Neural cell (in vitro differentiated cells): ENCODE measurements at regions not wholly inside any gene's neighbourhood (a gene's known extent, or its start where the extent isn't known, plus 50 kb on each side); places are given as distances from the start of the nearest gene placed in this dataset.

Experiments used
- H2AFZ ChIP-seq: fragments of 200-600, 300-800 bp; sonication (generic), shearing (Covaris generic); 2 replicates; pipeline ENCODE4 v1.6.0; 2014; ENCODE audit warnings: low read depth, mild to moderate bottlenecking, antibody characterized with exemption, low read length, moderate library complexity
- H3F3A ChIP-seq: fragments of 200-600 bp; shearing (Covaris generic); 2 replicates; pipeline ENCODE4 v1.6.1; 2016; ENCODE audit warnings: mild to moderate bottlenecking, moderate library complexity, mixed read lengths, antibody characterized with exemption, low read length; ENCODE audit not compliant: insufficient read depth, poor library complexity, severe bottlenecking
- H3K27ac ChIP-seq: fragments of 200-600, 300-800 bp; sonication (generic), shearing (Covaris generic); 2 replicates; pipeline ENCODE4 v1.5.1; 2014; ENCODE audit warnings: mild to moderate bottlenecking, low read length, moderate library complexity
- H3K27me3 ChIP-seq: fragments of 300-800, 200-600 bp; sonication (generic), shearing (Covaris generic); 2 replicates; pipeline ENCODE4 v1.6.0; 2014; ENCODE audit warnings: mild to moderate bottlenecking, low read depth, low read length, moderate library complexity; ENCODE audit not compliant: insufficient read depth
- H3K36me3 ChIP-seq: fragments of 300-800, 200-600 bp; sonication (generic), shearing (Covaris generic); 2 replicates; pipeline ENCODE4 v1.5.1; 2014; ENCODE audit warnings: mild to moderate bottlenecking, antibody characterized with exemption, low read length, moderate library complexity; ENCODE audit not compliant: insufficient read depth
- H3K4me2 ChIP-seq: fragments of 300-800, 200-600 bp; sonication (generic), shearing (Covaris generic); 2 replicates; pipeline ENCODE4 v1.6.0; 2014; ENCODE audit warnings: mild to moderate bottlenecking, low read length
- H3K4me3 ChIP-seq: fragments of 300-800, 200-600 bp; sonication (generic), shearing (Covaris generic); 2 replicates; pipeline ENCODE4 v1.5.1; 2014; ENCODE audit warnings: mild to moderate bottlenecking, low read length, moderate library complexity
- H3K79me2 ChIP-seq: fragments of 200-600 bp; shearing (Covaris generic); replicated peaks from 2 replicates; pipeline ENCODE4 v1.6.0; 2014; ENCODE audit warnings: mild to moderate bottlenecking, low read length, moderate library complexity; ENCODE audit not compliant: insufficient read depth
- H3K9ac ChIP-seq: fragments of 300-800, 200-600 bp; sonication (generic), shearing (Covaris generic); 2 replicates; pipeline ENCODE4 v1.6.1; 2016; ENCODE audit warnings: mild to moderate bottlenecking, low read length, mixed read lengths
- H3K9me2 ChIP-seq: fragments of 200-600 bp; shearing (Covaris generic); 2 replicates; pipeline ENCODE4 v1.6.1; 2016; ENCODE audit warnings: mild to moderate bottlenecking, low read length, mixed read lengths; ENCODE audit not compliant: insufficient read depth
- H3K9me3 ChIP-seq: fragments of 200-600, 300-800 bp; sonication (generic), shearing (Covaris generic); 2 replicates; pipeline ENCODE4 v1.6.1; 2016; ENCODE audit warnings: mild to moderate bottlenecking, mixed run types, low read length, moderate library complexity, mixed read lengths
- H4K20me1 ChIP-seq: fragments of 200-600 bp; shearing (Covaris generic); 2 replicates; pipeline ENCODE4 v1.6.1; 2016; ENCODE audit warnings: mild to moderate bottlenecking, mixed run types; ENCODE audit not compliant: insufficient read depth
- EP300 ChIP-seq: fragments of 450-650 bp; conservative IDR thresholded peaks from 2 replicates; pipeline ENCODE4 v1.6.1; 2014; ENCODE audit warnings: antibody characterized with exemption, mild to moderate bottlenecking, moderate library complexity; ENCODE audit not compliant: poor library complexity, severe bottlenecking
- EZH2 ChIP-seq: fragments of 200-600, 300-800 bp; shearing (Covaris generic), sonication (generic); IDR thresholded peaks from 2 replicates; pipeline ENCODE4 v1.6.1; 2014; ENCODE audit warnings: antibody characterized with exemption, low read length, borderline replicate concordance, mild to moderate bottlenecking; ENCODE audit not compliant: insufficient read depth, poor library complexity, severe bottlenecking
- MXI1 ChIP-seq: fragments of 450-650 bp; conservative IDR thresholded peaks from 2 replicates; pipeline ENCODE4 v1.6.1; 2014; ENCODE audit warnings: antibody characterized with exemption, mild to moderate bottlenecking; ENCODE audit not compliant: poor library complexity, severe bottlenecking
- POLR2AphosphoS5 ChIP-seq: IDR thresholded peaks from 2 replicates; pipeline ENCODE4 v1.6.1; 2012
- RAD21 ChIP-seq: fragments of 450-650 bp; conservative IDR thresholded peaks from 2 replicates; pipeline ENCODE4 v1.6.1; 2014; ENCODE audit warnings: antibody characterized with exemption, mild to moderate bottlenecking, moderate library complexity
- SMC3 ChIP-seq: fragments of 450-650 bp; conservative IDR thresholded peaks from 2 replicates; pipeline ENCODE4 v1.6.1; 2014; ENCODE audit warnings: antibody characterized with exemption, mild to moderate bottlenecking, moderate library complexity; ENCODE audit not compliant: poor library complexity
- TAF1 ChIP-seq: IDR thresholded peaks from 2 replicates; pipeline ENCODE4 v1.6.1; 2012; ENCODE audit warnings: low read depth
- TF ChIP-seq, protein P1 (sequence below): fragments of 450-650 bp; IDR thresholded peaks from 2 replicates; pipeline ENCODE4 v1.5.1; 2014; ENCODE audit warnings: antibody characterized with exemption, mild to moderate bottlenecking, moderate library complexity; ENCODE audit not compliant: poor library complexity, severe bottlenecking
- TF ChIP-seq, protein P2 (sequence below): IDR thresholded peaks from 2 replicates; pipeline ENCODE4 v1.6.1; 2012; ENCODE audit warnings: borderline replicate concordance

DNA sequence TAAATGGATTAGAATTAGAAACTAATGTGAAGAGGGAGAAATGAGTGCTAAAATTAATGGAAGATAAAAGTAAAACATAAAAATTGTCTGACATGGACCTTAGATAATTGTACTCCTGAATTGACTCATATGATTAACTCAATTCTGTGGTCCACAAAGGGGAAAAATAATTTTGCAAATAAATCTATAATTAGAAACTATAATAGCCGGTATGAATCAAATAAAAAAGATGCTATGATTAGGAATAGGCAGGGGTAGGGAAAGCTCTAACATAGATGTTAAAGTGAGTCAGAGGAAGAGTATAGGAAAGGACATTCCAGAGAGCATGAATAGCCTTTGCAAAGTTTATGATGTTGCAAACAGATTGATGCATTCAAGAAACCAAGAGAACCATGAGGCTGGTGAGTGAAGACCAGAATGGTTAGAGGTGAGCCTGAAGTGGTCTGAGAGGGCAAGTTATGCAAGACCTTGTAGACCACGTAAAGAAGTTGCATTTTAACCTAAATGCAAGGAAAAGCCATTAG is 262.1 kb upstream of the CA10 start:
- no peak overlapping the region for H2AFZ ChIP-seq
- no peaks in the 10 kb centered on the region for H4K20me1 ChIP-seq
- H3K4me2 ChIP-seq, result no peak overlapping the region
- no peaks in the 10 kb centered on the region for H3F3A ChIP-seq
- no peaks in the 10 kb centered on the region for H3K9me2 ChIP-seq
- H3K9me3 ChIP-seq, result no peaks in the 10 kb centered on the region
- no peak overlapping the region for H3K27ac ChIP-seq
- no peaks in the 10 kb centered on the region for H3K27me3 ChIP-seq
- no peak overlapping the region for H3K9ac ChIP-seq
- H3K4me3 ChIP-seq, result no peak overlapping the region
- TF ChIP-seq MXI1 (no peak), RAD21 (no peak), TAF1 (no peak), SMC3 (no peak), EP300 (no peak), POLR2AphosphoS5 (no peak), EZH2 (no peak)
- TF ChIP-seq, protein P1, sequence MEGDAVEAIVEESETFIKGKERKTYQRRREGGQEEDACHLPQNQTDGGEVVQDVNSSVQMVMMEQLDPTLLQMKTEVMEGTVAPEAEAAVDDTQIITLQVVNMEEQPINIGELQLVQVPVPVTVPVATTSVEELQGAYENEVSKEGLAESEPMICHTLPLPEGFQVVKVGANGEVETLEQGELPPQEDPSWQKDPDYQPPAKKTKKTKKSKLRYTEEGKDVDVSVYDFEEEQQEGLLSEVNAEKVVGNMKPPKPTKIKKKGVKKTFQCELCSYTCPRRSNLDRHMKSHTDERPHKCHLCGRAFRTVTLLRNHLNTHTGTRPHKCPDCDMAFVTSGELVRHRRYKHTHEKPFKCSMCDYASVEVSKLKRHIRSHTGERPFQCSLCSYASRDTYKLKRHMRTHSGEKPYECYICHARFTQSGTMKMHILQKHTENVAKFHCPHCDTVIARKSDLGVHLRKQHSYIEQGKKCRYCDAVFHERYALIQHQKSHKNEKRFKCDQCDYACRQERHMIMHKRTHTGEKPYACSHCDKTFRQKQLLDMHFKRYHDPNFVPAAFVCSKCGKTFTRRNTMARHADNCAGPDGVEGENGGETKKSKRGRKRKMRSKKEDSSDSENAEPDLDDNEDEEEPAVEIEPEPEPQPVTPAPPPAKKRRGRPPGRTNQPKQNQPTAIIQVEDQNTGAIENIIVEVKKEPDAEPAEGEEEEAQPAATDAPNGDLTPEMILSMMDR, result no peak
- TF ChIP-seq, protein P2, sequence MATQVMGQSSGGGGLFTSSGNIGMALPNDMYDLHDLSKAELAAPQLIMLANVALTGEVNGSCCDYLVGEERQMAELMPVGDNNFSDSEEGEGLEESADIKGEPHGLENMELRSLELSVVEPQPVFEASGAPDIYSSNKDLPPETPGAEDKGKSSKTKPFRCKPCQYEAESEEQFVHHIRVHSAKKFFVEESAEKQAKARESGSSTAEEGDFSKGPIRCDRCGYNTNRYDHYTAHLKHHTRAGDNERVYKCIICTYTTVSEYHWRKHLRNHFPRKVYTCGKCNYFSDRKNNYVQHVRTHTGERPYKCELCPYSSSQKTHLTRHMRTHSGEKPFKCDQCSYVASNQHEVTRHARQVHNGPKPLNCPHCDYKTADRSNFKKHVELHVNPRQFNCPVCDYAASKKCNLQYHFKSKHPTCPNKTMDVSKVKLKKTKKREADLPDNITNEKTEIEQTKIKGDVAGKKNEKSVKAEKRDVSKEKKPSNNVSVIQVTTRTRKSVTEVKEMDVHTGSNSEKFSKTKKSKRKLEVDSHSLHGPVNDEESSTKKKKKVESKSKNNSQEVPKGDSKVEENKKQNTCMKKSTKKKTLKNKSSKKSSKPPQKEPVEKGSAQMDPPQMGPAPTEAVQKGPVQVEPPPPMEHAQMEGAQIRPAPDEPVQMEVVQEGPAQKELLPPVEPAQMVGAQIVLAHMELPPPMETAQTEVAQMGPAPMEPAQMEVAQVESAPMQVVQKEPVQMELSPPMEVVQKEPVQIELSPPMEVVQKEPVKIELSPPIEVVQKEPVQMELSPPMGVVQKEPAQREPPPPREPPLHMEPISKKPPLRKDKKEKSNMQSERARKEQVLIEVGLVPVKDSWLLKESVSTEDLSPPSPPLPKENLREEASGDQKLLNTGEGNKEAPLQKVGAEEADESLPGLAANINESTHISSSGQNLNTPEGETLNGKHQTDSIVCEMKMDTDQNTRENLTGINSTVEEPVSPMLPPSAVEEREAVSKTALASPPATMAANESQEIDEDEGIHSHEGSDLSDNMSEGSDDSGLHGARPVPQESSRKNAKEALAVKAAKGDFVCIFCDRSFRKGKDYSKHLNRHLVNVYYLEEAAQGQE, result no peak
- no peaks in the 10 kb centered on the region for H3K36me3 ChIP-seq
- no peaks in the 10 kb centered on the region for H3K79me2 ChIP-seq

DNA sequence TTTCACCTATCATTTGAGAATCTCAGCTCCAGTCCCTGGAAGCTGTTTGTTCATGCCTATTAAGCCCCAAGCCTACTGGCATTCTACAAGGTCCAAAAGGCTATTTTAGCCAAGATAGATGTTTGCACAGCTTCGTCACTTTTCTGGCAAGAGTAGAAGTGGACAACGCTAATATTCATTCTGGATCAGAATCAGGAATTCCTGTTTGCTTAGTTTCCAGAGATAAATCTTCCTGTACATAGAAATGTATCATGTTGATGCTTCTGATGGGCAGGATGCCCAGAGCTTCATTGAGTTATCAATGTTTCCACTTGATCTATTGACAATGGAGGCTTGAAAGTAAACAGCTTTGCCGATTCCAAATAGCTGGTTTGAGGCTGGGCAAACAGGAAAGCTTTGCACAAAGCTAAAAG is 260.7 kb upstream of the CA10 start:
- H3K9ac ChIP-seq, result no peak overlapping the region
- no peak overlapping the region for H2AFZ ChIP-seq
- no peaks in the 10 kb centered on the region for H3K9me2 ChIP-seq
- H3K36me3 ChIP-seq, result no peaks in the 10 kb centered on the region
- H3K79me2 ChIP-seq, result no peaks in the 10 kb centered on the region
- no peaks in the 10 kb centered on the region for H3F3A ChIP-seq
- H3K4me3 ChIP-seq, result no peak overlapping the region
- no peaks in the 10 kb centered on the region for H3K9me3 ChIP-seq
- no peaks in the 10 kb centered on the region for H3K27me3 ChIP-seq
- H3K27ac ChIP-seq, result no peak overlapping the region
- H4K20me1 ChIP-seq, result no peaks in the 10 kb centered on the region
- no peak overlapping the region for H3K4me2 ChIP-seq
- TF ChIP-seq SMC3, result no peak
- TF ChIP-seq, protein P2, result no peak
- TF ChIP-seq MXI1, result no peak
- TF ChIP-seq, protein P1, result no peak
